Panc1 (cell line): ENCODE measurements at regions not wholly inside any gene's neighbourhood (a gene's known extent, or its start where the extent isn't known, plus 50 kb on each side); places are given as distances from the start of the nearest gene placed in this dataset.

Experiments
- POLR2AphosphoS5 ChIP-seq: IDR thresholded peaks from 2 replicates; pipeline ENCODE4 v1.6.1; 2012; ENCODE audit warnings: mild to moderate bottlenecking, low read depth, low read length, moderate library complexity
- SIN3A ChIP-seq: IDR thresholded peaks from 2 replicates; pipeline ENCODE4 v1.6.1; 2012; ENCODE audit warnings: low read depth, mild to moderate bottlenecking, low read length, moderate library complexity, borderline replicate concordance; ENCODE audit not compliant: insufficient read depth
- TF ChIP-seq, protein P1 (sequence below): fragments of 450-650 bp; IDR thresholded peaks from 2 replicates; pipeline ENCODE4 v1.5.1; 2017; ENCODE audit warnings: mild to moderate bottlenecking
- TF ChIP-seq, protein P2 (sequence below), 2 experiments: IDR thresholded peaks; 2 replicates each; pipeline ENCODE4 v1.6.1; 2011 to 2012; ENCODE audit warnings: low read depth in 2 of 2, control low read depth in 1 of 2, low read length in 1 of 2, mild to moderate bottlenecking in 1 of 2, moderate library complexity in 1 of 2; ENCODE audit not compliant: insufficient read depth in 1 of 2

GRCh38 chr4:156169011-156169410, 215.3 kb upstream of the CTSO start:
- TF ChIP-seq, protein P1, sequence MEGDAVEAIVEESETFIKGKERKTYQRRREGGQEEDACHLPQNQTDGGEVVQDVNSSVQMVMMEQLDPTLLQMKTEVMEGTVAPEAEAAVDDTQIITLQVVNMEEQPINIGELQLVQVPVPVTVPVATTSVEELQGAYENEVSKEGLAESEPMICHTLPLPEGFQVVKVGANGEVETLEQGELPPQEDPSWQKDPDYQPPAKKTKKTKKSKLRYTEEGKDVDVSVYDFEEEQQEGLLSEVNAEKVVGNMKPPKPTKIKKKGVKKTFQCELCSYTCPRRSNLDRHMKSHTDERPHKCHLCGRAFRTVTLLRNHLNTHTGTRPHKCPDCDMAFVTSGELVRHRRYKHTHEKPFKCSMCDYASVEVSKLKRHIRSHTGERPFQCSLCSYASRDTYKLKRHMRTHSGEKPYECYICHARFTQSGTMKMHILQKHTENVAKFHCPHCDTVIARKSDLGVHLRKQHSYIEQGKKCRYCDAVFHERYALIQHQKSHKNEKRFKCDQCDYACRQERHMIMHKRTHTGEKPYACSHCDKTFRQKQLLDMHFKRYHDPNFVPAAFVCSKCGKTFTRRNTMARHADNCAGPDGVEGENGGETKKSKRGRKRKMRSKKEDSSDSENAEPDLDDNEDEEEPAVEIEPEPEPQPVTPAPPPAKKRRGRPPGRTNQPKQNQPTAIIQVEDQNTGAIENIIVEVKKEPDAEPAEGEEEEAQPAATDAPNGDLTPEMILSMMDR = peak; percentile 48
- TF ChIP-seq POLR2AphosphoS5 (no peak), SIN3A (no peak)
- TF ChIP-seq, protein P2, sequence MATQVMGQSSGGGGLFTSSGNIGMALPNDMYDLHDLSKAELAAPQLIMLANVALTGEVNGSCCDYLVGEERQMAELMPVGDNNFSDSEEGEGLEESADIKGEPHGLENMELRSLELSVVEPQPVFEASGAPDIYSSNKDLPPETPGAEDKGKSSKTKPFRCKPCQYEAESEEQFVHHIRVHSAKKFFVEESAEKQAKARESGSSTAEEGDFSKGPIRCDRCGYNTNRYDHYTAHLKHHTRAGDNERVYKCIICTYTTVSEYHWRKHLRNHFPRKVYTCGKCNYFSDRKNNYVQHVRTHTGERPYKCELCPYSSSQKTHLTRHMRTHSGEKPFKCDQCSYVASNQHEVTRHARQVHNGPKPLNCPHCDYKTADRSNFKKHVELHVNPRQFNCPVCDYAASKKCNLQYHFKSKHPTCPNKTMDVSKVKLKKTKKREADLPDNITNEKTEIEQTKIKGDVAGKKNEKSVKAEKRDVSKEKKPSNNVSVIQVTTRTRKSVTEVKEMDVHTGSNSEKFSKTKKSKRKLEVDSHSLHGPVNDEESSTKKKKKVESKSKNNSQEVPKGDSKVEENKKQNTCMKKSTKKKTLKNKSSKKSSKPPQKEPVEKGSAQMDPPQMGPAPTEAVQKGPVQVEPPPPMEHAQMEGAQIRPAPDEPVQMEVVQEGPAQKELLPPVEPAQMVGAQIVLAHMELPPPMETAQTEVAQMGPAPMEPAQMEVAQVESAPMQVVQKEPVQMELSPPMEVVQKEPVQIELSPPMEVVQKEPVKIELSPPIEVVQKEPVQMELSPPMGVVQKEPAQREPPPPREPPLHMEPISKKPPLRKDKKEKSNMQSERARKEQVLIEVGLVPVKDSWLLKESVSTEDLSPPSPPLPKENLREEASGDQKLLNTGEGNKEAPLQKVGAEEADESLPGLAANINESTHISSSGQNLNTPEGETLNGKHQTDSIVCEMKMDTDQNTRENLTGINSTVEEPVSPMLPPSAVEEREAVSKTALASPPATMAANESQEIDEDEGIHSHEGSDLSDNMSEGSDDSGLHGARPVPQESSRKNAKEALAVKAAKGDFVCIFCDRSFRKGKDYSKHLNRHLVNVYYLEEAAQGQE (IDR thresholded peaks at IDR 0.05; ENCODE audit: insufficient read depth in 1 of 2, low read depth in 2 of 2, low read length in 1 of 2) = no peak
